KOPT-K1 (cell line): ENCODE measurements at regions not wholly inside any gene's neighbourhood (a gene's known extent, or its start where the extent isn't known, plus 50 kb on each side); places are given as distances from the start of the nearest gene placed in this dataset.

Source experiments
- H3K27ac ChIP-seq: fragments of 200-600 bp; sonication (generic); 2 replicates; pipeline ENCODE4 v1.5.1; 2016; ENCODE audit warnings: antibody characterized with exemption, mild to moderate bottlenecking, low read depth, low read length; ENCODE audit not compliant: poor library complexity, severe bottlenecking
- H3K36me3 ChIP-seq: fragments of 200-600 bp; sonication (generic); 2 replicates; pipeline ENCODE4 v1.5.1; 2017; ENCODE audit warnings: antibody characterized with exemption, mild to moderate bottlenecking, low read length, moderate library complexity; ENCODE audit not compliant: insufficient read depth
- H3K9me3 ChIP-seq: fragments of 200-600 bp; sonication (generic); 2 replicates; pipeline ENCODE4 v1.5.1; 2017; ENCODE audit warnings: antibody characterized with exemption, low read length, mild to moderate bottlenecking; ENCODE audit not compliant: insufficient read depth, poor library complexity, severe bottlenecking

DNA sequence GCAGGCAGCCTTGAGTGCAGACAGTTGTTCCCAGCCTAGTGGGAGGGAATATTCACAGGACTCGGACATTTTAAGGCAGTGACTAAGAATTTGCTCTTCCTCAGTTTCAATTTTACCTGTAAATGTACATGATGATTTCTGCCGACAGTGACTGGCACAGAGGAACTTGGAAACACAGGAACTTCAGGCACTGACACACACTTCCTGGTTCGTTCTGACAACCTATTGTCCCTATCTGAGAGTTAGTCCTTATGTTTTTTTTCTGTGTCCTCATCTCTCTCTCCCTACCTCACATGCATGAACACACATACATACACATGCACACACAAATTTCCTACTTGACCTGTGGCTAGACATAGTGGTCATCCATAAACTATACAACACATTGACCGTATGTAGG lies 89.4 kb upstream of the CD180 start:
- no peaks in the 10 kb centered on the region for H3K36me3 ChIP-seq
- H3K27ac ChIP-seq, result no peak overlapping the region
- no peaks in the 10 kb centered on the region for H3K9me3 ChIP-seq

DNA sequence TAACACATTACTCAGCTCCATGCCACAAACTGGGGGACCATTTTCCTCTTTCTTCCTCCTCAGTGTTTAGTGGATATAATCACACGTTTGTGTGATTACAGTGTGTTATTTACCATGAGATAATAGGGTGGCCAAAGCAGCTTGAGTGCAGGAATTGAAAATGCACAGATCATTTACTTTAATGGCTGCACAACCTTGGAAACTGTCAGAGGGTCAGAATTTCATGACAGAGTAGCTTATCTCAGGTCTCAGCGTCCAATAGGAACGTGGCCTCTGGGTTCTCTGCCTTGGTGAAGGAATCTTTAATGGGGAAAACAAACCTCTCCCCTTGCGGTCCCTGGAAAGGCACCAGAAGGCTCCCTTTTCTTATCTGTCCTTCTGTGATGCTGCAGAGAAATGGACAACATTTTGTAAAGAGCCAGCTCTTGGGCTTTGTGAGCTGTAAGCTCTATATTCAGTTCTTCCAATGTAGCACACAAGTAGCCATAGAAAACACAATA lies 87.4 kb upstream of the CD180 start:
- Histone ChIP-seq H3K36me3 (no peaks in the 10 kb centered on the region), H3K27ac (no peak overlapping the region), H3K9me3 (no peaks in the 10 kb centered on the region)

DNA sequence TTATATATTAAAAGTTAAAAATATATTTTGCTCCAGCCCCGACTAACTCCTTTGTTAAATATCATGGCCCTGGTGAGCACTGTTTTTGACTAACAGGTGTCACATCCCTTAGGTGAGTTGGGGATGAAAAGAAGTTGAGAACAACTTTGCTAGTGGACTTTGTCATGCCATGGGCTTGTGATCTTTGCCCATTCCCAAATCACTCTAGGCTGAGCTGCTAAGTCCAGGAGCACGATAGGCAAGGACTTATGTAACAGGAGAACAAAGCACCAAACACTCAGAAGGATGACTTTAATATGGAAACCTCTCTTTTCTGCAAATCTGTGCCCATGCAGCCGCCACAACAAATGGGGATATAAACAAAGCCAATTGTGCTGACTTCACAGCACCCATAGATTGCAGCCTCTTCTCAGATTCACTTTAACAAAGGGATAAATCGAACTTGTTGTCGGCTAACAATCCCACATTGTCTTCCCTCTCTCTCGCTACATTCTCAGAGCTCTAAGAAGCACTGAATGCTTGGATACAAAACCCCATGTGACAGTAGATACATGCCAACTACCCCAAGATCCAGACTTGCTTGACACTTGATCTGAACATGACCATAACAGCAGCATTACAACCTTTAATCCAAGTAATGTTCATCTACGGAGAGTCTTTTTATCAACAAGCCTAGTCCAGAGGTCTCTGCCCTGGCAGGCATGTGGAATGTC lies 86.8 kb upstream of the CD180 start:
- Histone ChIP-seq H3K36me3 (no peaks in the 10 kb centered on the region), H3K9me3 (no peaks in the 10 kb centered on the region), H3K27ac (no peak overlapping the region)

DNA sequence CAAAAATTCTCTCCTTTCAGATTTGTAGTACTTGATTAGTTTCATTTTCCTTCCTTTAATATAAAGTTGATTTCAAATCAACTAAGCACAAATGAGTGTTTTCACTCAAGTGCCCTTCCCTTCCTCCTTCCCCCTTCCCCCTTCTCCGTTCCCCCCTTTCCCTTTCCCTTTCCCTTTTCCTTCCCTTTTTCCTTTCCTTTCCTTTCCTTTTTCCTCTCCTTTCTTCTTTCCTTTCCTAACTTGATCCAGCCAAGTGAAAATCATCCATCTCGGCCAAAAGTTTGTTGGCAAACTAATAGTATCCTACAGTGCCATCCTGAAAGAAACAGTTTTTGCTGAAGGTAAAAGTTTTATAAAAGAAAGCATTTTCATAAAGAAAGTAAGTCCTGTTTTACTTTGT lies 85.3 kb upstream of the CD180 start:
- Histone ChIP-seq H3K36me3 (no peaks in the 10 kb centered on the region), H3K27ac (no peak overlapping the region), H3K9me3 (no peaks in the 10 kb centered on the region)

DNA sequence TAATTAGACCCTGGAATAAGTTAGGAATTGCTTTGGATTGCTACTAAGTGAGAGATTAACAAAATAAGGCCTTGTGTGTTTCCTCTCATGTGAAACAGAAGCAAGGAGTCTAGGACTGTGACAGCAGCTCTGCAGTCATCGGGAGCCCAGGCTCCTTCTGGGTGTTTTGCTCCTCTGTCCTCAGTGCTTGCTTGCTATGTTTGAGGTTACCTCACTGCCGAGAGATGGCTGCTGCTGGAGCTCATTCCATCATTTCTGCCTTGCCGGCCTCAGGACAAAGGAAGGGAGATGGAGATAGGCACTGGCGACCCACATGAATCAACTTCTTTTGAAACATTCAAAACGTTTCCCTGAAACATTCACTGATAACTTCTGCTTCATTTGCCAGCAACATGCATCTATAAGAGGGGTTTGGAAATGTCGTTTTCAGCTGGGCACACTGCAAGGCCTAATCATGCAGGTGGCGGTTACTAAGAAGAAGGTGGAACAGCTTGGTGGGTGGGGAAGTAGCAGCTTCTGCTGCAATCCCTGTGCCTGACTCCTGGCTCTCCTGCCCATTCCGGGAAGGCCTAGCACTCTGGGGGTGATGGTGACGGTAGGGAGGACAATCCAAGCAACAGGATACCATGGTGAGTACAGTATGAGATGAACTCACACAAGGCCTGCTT lies 77.2 kb upstream of the CD180 start:
- Histone ChIP-seq H3K27ac (no peak overlapping the region), H3K36me3 (no peaks in the 10 kb centered on the region), H3K9me3 (no peaks in the 10 kb centered on the region)

DNA sequence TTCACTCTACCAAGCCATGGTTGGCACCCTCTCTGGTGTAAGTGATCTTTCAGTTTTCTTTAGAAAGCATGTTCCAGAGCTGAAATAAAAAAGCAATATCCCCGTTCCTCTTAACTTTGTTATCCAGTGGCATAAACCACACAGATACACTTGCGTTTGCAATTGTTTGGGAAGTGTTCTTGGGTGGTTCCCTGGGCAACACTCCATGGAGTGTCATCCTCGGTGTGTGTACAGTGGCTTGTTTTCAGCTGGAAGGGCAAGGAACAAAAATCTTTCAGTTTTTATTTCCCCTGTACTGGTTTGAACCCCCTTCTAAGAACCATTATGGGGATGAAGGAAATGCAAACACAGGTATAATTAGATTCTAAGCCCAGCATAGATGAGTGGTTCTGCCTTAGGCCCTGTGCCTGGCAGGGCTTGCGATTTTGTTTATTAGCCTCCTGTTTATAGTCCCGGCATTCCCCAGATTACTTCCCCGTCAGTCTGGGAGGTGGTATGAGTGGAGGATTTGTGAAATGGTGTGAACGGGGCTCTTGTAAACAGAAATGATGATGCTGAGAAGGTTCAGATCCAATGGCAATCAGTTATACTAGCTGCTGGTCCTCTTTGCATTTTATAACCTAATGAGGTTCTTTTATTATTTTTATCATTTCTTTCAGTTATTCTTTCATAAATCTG lies 76.0 kb upstream of the CD180 start:
- Histone ChIP-seq H3K27ac (no peak overlapping the region), H3K9me3 (peaks cover 3% of the 10 kb centered on the region), H3K36me3 (no peaks in the 10 kb centered on the region)

DNA sequence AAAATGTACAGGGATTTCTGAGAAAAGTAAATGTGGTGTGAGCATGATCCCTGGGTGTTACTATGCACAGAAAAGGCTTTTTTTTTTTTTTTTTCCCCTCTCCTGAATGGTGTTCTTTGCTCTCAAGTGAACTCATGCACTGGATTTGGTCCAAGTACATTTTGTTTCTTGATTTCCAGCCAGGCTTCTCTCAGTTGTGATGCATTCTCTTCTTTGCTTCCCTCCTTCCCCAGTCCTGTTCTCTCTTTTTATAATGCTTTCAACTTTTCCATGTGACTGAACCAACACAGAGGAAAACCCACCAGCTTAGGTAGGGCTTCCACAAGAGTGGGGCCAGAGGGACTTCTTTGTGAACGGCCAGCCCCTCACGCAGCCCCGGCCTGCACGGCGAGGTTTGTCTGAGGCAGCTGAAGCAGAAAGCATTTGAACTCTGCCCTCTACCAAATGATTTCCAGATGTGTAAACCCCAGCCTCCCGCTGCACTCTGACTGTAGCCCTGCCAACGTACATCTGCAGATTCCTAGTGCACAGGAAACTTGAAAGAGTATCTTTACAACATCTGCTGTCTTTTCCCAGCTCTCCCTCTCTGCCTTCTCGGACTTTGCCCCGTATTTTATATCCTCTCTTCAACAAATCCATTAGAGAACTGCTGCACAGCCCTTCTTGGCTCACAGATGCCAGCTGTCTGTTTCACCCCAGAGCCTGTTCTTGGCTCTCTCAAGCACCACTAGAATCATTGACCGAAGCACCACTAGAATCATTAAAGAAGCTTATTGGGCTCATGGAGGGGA lies 71.8 kb upstream of the CD180 start:
- Histone ChIP-seq H3K36me3 (no peaks in the 10 kb centered on the region), H3K27ac (no peak overlapping the region), H3K9me3 (peaks cover 9% of the 10 kb centered on the region)

DNA sequence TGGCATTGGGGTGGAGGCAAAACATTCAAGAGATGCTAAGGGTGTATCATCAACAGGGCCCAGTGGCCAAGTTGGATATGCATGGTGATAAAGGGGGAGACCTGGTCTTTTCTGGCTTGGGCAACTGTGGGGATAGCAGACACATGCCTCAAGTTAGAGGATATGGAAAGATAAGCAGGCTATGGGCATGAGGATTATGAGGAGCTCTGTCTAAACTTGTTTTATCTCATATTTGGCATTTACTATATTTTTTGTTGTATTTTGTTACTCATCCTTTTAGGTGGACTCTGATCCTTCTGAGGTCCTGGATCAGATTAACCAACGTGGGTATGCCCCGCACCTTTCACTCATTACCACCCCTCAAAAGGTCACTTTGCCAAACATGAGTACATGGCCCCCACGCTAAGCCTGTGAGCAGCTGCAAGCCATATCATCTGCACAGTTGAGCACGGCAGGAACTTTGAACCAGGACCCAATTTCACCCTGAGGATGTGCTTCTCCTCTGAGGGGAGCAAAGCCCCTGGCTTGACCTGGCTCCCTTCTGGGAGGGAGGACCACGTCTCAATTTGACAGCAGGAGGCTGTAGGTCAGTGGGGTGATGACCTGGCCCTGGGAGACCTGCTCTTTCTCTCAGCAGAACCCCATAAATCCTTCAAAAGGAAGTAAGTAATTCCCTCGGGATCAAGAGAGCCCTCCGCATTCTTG lies 71.1 kb upstream of the CD180 start:
- Histone ChIP-seq H3K36me3 (no peaks in the 10 kb centered on the region), H3K27ac (no peak overlapping the region), H3K9me3 (peaks cover 9% of the 10 kb centered on the region)

DNA sequence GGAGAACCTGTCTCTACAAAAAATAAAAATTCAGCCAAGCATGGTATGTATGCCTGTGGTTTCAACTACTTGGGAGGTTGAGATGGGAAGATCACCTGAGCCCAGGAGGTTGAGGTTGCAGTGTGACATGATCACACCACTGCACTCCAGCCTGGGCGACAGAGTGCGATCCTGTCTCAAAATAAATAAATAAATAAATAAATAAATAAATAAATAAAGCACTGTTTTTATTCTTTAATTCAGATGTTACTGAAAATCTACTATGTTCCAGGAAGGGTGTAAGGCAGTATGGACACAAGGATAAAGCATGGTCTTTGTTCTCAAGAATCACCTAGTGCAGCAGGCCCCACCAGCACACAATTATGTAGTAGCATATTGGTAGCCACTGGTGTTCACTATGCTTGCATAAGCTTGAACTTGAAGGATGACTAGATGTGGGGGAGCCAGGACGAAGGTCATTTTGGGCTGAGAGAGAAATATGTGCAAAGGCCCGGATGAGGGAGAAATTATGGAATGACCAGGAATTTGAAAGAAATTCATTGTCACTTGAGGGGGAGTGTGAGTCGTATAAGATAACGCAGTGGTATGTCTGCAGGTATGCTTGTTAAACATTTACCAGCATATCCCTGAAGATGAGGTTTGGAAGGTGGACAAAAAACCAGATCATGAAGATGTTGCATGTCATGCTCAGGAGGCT lies 70.2 kb upstream of the CD180 start:
- no peaks in the 10 kb centered on the region for H3K36me3 ChIP-seq
- peaks cover 9% of the 10 kb centered on the region for H3K9me3 ChIP-seq
- no peak overlapping the region for H3K27ac ChIP-seq

DNA sequence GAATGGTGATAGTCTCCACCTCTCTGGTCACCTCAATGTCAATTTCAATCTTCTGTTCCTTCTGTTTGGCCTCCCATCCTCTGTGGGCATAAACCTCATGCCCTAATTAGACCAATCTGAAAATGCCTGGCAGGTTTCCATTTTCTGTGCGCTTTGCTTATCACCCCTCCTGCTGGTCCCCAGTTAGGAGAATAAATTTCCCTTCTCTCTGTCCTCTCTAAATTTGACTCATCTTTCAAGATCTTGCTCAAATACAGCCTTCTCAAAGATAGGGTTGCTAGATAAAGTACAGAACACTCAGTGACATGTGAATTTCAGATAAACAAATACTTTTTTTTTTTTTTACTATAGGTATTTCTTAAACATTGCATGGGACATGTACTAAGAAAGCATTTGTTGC lies 69.4 kb upstream of the CD180 start:
- H3K9me3 ChIP-seq, result peaks cover 9% of the 10 kb centered on the region
- no peak overlapping the region for H3K27ac ChIP-seq
- H3K36me3 ChIP-seq, result no peaks in the 10 kb centered on the region

DNA sequence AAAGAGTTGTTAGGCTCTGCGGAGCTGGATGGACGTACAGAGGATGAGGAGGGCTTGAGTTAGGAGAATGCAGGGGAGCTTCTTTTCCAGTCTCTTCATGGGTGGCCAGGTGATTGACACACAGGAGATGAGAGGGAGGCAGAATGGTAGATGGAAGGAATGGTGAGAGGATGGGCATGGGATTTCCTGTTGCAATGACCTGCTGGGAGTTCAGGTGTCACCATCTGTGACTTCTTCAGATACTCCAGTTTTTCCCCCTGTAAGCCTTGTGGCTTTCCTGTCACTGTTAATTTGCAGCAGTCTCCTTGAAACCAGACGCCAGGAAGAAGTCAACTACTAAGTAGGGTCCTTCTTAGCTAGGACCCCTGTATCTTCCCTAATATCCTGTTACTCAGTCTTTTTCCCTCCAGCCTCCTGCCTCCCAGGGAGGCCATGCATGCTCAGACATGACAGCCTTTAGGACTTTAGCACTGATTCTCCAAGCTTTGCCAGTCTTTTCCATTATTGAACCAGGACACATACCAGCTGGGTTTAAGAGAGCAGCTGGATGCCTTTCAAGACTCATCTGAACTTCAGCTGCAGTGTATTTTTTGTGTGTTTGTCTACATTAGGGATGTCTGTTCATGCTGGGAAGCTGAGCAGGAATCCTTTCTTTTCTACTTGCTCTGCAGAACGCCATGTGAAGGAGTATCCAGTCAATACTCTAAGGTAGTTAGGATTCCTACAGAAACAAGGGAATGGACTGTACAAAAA lies 67.2 kb upstream of the CD180 start:
- H3K9me3 ChIP-seq, result peaks cover 9% of the 10 kb centered on the region
- H3K36me3 ChIP-seq, result no peaks in the 10 kb centered on the region
- H3K27ac ChIP-seq, result no peak overlapping the region

DNA sequence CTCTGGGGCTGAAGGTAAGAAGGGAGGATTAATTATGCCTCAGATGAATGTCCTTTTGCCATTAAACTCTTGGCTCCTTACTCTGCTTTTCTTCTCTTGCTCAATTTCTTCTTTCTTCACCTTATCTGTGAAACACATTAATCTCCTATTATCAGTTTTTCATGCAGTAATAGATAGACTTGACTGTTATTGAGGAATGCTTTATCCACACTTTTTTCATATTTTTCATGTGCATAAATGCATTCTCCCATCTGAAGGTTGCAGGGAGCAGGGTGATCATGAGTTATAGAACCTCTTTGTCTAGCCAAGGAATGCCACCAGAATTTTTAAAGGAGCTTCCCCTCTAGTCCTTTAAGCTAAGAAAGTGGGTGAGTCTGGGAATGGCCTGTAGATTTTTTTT lies 66.4 kb upstream of the CD180 start:
- H3K36me3 ChIP-seq, result no peaks in the 10 kb centered on the region
- peaks cover 9% of the 10 kb centered on the region for H3K9me3 ChIP-seq
- H3K27ac ChIP-seq, result no peak overlapping the region

DNA sequence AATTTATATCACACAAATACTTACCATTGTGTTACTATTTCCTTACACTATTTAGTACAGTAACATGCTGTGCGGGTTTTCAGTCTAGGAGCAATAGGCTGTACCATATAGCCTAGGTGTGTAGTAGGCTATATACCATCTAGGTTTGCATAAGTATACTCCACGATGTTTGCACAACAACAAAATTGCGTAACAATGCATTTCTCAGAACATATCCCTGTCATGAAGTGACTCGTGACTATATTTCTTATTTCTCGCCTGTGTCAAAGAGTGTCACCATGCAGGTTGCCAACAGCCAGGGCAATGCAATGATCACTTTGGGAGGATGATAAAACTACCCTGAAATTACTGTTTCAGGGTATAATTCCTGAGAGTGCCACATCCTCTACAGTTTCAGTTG lies 65.6 kb upstream of the CD180 start:
- H3K27ac ChIP-seq, result no peak overlapping the region
- peaks cover 2% of the 10 kb centered on the region for H3K9me3 ChIP-seq
- no peaks in the 10 kb centered on the region for H3K36me3 ChIP-seq
